GM19238 (cell line): ENCODE measurements at regions not wholly inside any gene's neighbourhood (a gene's known extent, or its start where the extent isn't known, plus 50 kb on each side); places are given as distances from the start of the nearest gene placed in this dataset.
"Not testable (repeated sequence)": the region's sequence is repeated elsewhere in the genome, so short reads cannot be mapped to it uniquely, and the experiment has no call there.

ENCODE experiments used
- DNase-seq: peaks from one replicate; pipeline ENCODE4 v3.0.0; 2011; ENCODE audit warnings: low spot score; ENCODE audit not compliant: insufficient read length

DNA sequence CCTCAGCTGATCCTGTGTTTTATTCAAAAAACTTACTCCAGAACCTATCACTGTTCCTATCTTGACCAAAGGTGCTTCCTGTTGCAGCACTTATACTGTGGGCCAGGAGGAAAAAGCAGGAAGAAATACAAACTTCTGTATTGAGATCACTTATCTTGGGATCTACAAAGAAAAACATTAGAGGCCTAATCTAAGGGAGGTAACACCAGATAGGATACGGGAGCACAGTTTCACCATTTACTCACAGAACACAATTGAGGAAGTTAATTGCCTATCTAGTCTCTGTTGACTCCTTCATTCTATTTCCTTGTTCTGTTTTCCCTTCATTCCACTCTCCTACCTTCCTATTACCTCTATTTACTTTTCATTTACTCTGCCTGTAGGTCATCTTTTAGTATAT is 287.2 kb upstream of the LINC00305 start:
- DNase-seq, result no peak

DNA sequence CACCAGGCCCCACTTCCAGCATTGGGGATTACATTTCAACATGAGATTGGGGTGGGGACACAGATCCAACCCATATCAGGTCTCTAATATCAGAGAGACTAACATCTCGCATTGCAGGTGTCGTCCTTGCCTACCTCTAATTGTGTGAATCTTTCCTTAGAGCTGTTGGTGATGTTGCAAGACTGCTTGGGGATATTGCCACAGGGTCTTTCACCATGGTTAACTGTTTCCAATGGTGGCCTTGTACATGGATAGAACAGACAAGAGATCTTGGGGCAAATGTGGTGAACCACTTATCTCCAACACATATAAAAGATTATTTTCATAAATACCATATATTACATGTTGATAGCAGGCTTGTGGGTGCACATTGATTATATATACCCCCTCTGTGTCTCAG is 270.3 kb upstream of the LINC00305 start:
- no peak for DNase-seq

DNA sequence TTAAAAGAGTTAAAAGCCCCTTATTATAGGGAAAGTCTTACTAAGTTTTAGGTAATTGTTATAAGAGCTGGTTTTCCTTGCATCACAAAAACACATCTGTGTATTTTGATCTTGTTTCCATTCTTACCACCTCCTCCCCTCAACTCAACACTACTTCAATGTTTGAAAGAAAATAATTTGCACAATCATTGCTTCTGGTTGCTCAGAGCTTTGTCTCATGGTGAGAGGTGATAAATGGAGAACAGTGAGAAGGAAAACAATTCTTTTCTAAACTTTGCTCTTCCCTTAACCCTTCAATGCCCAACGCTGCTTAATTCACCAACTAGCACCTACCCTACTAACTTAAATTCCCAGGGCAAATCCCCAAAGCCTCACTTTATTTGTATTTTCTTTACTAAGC is 268.1 kb upstream of the LINC00305 start:
- DNase-seq, result no peak

DNA sequence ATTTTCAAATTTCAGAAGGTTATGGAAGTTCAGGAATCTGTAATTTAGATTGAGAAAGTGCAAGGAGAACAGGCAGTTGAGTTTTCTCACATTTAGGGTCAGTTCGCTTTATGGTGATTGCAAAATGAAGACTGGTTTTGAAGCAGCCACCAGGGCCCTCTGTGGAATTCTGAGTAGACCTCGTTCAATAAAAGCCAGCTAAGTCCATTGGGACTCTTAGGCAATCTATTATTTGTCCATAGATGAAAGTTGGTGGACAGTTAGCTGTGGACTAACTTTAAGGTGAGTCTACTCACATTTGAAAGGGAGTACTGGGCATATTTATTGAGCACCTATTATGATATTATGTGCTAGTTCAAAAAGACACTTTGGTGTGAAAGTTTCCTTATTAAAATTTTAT is 266.3 kb upstream of the LINC00305 start:
- no peak for DNase-seq

DNA sequence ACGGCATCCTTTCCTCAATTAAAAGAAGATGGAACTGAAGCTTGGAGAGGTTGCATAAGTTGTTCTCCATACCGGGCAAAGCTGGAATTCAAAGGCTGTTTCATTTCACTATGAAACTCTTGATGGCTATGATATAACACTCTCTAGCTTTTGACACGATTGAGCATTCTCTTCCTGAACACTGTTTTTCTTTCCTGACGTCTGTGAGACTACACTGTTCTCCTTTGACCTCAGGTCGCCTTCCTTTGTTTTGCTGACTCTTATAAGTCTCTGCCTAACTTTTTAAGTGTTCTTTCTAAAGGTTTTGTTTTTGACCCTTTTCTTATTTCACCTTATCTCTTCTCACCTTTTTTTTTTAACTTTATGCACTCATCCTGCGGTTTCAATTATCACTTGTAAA is 261.8 kb upstream of the LINC00305 start:
- DNase-seq, result no peak

DNA sequence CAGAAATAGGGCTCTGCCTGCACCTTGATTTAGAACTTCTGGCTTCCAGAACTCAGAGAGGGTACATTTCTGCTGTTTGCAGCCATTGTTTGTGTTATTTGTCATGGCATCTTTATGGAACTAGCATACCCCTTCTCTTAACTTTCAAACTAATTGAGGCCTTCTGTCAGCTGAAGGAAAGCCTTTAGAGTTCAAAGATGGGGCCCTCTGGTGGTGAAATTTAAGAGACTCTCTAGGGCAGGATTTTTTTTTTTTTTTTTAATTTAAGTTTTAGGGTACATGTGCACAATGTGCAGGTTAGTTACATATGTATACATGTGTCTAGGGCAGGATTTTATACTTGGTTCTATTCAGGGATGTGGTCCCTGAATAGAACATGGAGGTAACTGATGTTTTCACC is 260.6 kb upstream of the LINC00305 start:
- DNase-seq, result peak; percentile 5

DNA sequence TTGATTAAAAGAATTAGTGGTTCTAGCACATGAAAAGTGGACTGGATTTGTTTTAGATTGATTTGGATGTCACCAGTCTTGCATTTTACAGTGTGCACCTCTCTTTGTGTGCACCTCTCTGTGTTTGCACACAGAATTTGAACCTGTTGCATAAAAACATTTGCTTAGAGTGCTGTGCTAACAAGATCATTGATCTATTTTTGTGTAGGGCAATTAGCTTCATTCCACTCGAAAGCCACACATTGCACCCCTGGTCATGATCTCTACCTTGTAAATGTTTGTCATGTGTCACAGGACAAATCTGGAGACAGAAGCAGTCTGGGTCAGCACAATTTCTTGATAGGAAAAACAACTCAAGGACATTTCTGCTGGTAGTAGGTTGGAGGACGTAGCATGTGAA is 258.7 kb upstream of the LINC00305 start:
- no peak for DNase-seq

DNA sequence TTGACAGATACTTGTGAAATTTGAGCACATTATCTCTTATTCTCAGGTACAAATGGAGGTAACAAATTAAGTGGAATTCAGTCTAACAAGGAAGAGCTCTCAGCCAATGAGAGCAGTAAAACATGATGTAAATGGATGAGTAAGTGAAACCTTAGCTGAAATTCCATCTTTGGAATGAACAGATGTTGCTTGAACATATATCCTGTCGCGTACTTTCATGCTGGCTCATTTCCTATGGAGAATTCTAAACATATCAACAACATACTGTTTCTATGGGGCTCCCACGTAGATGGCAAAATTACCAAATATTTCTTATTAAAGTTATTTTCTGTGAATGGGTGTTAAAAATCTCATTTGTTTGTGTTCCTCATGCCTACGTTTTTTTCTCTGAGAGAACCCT is 256.3 kb upstream of the LINC00305 start:
- no peak for DNase-seq

DNA sequence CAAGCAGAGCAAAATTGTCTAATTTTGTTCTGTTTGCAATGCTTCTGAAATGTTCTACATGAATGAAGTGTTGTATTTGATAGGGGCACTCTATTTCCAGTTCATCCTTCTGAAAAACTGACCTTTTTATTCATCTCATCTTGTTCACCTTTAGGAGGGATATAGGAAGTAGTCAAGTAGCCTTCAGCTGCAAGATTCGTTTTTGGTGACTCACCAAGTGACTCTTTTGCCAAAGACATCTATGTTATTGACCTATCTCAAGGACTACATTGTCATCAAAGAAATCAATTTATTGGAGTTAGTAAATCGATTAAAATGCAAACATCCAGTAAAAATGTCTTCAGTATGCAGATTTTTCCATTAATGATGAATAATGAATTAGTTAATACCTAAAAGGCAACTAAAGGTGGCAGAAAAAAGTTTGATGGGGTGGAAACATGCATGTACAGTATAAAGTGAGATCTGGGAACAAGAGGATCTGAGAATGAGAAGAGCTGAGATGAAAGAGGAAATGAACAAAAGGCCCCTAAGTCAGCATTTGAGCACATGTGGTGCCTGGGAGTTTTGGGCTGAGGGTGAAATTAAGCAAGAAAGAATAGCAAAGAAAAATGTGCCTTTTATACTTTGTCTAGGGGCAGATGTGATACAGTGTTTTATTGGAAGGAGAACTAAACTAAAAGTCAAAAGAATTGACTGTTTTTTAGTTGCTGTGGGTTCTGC is 255.1 kb upstream of the LINC00305 start:
- no peak for DNase-seq

DNA sequence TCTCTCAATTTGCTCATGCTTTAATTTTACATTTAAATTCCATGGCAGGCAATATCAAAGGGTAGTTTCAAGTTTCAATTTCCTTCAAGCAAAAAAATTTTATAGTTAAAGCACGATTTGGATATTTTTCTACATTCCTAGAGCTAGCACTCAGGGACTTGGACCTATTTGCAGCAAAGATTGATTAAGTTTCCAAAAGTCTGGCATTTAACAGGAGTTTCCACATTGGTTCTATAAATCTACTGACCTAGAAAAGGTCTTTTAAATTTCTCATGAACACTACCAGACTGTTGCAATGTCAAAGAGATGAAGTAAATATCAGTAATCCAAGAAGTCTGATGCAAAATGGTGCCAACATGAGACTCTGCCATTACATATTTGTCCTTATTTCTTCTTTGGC is 253.7 kb upstream of the LINC00305 start:
- no peak for DNase-seq

DNA sequence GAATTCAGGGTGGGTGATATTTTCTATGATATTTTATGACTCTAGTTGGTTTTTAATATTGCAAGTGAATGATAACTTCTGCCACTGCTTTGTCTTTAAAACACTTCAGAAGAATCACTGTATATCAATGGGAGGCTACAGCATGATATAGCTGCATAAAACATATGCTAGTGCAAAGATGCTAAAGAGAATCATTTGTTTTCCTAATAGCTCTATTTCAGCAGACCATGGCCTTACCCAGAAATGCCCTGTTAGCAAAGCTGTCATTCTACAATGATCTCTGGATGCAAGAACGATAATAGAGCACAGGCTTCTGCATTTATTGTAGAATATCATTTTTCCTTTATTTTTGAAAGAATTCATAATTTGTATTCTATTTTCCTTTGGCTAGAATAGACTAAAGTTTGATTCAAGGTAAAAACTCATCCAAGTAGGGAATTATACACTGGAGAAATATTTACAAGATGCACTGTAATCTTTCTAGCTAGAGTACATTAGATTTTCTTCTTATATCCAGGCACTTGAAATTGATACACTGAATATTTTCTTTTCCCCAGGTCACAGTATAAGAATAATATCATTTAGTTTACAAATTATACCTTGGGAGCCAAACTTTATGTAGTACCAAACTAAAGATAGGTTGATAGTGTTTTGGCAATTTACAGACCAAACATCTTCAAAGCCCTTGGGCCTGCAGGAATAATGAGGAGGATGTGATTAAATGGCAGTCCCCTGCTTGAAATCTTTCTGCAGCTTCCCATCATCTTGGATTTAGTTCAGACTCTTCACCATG is 252.6 kb upstream of the LINC00305 start:
- DNase-seq, result no peak

DNA sequence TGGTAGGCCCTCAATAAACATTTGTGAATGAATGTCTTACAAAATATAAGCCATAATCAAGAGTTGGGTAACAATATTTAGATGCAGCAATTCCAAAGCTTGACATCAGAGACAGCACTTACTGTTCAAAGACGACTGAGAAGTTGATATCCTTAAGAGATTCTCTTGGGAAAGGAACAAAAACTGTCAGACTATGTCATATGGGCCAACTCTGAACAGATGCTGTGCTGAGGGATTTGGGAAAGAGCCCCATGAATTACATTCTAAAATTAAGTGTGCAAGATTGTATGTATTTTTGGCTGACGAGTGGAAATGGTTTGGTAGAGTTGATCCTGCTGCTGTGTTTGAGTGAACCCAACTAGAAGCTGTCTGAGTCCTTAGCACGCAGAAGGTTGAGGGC is 250.7 kb upstream of the LINC00305 start:
- DNase-seq, result no peak

DNA sequence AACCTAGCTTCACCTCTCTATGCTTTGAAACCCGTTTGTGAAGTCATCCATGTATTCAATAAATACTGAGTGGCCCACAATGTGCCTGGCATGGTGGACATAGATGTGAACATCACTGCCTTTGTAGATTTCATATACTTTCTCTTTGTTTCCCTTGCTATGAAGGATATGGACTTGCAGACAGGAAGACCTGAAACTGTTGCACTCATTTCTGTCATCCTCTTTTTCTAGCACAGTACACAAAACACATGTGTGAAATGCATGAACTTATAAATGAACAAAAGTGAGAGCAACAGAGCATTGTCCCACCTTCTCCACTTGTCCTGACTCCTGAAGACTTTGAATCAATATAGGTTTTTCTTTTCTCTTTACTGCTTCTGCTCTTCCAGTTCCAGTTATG is 249.4 kb upstream of the LINC00305 start:
- no peak for DNase-seq

DNA sequence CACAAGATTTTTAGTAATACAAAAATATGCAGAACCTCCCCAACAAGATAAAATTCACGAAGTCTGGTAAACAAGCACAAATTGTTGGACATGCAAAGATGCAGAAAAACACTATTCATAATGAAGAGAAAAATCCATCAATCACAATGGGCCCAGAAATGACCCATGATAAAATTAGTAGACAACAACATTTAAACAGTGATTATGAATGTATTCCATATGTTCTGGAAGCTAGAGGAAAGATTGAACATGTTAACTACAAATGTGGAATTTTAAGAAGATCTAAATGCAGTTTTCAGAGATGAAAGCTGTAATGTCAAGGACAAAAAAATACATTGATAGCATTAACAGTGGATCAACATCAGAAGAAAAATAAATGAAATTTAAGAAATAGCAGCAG is 243.3 kb upstream of the LINC00305 start:
- no peak for DNase-seq

DNA sequence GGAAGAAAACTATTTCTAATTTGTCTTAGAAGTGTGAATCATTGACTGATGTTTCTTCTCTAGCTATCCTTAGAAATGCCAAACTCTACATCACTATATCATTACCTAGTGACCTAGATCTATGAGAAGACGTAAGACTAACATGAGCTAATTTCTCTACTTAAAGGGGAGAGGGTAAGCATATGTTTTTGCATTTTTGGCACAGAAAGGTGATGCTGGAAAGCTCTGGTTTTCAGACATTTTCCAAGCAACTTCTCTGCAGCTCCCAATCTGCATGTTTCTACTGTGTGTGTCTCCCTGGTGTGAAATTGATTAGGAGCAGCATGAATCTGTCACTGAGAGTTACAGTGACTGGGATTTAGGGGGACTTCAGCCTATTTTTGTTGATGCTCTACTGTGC is 235.2 kb upstream of the LINC00305 start:
- no peak for DNase-seq

DNA sequence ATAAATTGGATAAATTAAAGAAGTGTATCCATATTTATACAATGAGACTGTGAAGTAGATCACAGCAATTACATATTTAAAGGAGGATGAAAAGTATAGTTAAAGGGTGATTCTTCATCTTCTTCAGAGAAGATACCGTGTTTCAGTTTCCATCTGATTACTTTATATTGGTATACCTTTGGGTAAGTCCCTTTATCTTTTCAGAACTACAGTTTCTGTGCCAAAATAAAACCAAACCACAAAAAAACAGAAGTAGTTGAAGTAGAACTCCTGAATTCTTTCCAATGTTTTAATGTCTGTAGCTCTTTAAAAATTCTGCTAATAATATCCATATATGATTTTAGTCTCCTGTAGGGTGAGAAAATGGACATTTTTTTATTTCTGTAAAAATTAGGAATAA is 231.2 kb upstream of the LINC00305 start:
- no peak for DNase-seq

DNA sequence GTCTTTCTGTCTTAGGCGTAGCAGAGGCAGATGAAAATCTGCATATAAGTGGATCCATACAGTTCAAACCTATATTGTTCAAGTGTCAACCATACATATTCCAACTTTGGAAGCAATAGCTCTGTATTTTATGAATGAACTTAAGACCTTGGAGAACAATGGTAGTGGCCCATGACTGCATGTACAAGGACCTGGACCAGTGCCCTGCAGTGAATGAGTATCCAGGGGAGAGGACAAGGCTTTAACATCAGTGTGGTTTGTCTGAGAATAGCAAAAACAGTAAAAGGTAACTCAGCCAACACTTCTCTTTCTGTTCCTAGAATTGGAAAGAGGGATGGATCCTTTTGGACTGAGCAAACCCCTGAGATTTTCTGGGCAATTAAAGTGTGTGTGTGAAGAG is 230.8 kb upstream of the LINC00305 start:
- DNase-seq, result no peak

DNA sequence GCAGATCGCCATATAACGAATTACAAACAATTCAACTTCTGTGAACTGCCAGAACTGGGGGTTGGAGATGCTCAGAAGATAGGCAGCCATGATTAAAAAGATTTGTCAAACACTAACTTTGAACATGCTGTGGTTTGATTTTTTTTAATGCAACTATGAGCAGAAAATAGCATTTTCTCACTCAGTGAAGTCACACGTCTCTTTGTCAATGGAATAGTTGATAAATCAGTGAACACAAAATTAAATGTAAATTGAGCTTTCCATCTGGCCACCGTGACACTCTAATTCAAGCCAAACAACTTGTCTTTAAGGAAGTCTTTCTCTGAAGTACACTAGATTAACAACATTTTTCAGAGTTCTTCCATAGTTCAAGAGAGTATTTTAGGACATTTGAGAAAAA is 228.6 kb upstream of the LINC00305 start:
- DNase-seq, result no peak

DNA sequence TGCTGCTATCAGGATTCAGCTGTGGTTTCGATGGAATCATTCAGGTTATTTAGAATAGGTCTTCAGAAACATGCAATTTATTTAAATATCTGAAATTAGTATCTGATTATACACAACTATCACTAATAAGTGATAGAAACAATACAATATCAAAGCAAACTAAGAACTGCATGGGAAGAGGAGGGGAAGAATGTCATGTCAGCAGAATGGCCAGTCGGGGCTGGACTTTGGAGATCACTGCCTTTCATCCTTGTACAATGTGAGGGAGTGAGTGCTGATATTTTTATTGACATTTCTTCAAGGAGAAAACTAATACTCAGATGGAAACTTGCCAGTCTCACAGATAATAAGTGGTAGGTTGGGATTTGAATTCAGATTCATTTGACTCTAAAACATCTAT is 224.0 kb upstream of the LINC00305 start:
- no peak for DNase-seq

DNA sequence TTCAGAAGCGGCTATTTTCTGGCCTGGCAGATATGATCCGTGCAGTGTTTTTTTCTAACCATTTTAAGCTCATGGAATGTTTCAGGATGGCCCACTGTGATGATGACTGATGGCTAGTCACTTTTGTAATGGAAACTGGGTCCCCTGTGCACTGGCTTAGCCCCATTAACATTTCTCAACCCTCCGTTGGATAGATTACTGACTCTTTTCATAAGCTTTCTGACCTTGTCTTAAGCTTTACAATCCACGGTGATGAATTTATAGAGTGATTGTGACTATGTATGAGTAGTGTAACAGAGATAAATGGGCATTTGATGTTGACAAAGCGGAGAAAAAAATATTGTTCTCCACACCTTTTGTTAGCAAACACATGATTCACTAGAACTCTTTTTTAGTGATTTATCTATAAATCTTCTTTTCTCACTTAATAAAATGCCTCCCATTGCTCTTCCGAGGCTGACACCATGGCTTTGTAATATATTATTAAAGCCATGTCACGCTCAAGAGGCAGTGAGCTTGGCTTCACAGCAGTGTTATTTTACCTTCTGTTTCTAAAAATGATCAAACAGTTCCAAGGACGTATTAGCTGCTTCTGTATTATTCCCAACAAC is 221.0 kb upstream of the LINC00305 start:
- not testable (repeated sequence) for DNase-seq

DNA sequence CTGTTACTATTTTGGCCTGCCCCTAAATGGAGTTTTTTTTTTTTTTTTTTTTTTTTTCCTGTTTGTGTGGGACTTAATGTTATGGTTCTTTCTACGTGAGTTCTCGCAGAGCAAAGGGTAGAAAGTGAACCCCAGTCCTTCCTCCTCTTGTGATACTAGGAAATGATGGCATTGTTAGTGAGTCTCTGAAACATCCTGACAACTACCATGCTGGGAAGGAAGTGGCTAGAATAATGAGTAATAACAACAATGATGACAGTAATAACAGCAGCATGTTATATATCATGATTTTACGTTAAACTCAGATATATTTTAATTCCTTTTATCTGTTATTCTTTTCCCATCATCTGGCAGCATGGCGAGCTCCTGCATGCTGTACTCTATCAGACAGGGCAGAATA is 216.2 kb upstream of the LINC00305 start:
- no peak for DNase-seq

DNA sequence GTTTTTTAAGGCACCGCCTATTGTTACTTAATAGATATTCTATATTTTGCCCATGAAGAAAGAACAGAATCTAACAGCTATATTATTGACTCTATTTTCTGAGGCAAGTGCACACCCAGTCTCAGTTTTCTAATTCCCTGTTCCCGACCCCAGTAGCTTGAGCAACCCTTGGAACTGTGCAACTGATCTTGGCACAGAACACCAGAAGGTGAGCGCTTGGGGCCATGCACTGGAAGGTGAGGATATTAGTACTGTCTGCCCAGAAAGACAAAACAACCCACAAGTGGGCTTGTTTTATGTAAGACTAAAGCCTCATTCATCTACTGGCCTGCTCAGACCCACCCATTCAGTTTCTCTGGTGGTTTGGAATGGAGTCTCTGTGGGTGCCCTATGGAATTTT is 188.8 kb upstream of the LINC00305 start:
- no peak for DNase-seq

DNA sequence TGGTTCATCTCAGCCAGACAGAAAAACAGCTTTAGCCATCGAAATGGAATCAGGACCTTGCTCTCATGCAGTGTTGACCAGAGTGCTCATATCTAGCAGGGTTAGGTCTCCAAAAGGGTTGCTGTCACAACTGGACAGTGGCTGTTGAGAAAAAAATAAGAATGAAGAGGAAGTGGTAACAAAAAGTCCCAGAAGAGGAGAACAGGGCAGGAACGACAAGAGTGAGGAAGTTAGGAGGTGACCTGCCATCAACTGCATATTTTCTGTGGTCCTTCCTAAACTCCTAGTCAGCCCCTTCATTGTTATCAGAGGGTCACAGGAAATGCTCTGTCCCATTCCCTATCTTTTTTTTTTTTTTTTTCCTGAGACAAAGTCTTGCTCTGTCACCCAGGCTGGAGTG is 188.1 kb upstream of the LINC00305 start:
- DNase-seq, result no peak
